ENCODE measurements at regions not wholly inside any gene's neighbourhood (a gene's known extent, or its start where the extent isn't known, plus 50 kb on each side); places are given as distances from the start of the nearest gene placed in this dataset.

DNA sequence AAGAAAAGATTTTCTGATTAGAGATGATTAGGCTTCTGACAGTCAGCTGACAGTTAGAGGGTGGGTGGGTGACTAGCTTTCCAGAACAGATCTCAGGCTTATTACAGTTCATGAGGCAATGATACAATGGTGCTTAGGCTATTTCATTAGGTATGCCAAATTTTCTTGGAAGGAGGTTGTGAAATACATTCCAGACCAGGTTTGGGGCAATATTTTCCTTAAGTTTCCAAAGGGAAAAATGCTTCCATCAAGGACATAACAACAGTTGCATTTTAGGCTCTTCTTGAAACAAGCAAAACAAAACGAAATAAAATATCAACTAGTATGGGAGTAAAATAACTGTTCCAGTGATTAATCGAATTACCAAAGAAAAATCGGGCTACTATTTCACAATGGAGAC lies 59.3 kb upstream of the CNTN1 start:
- no peak overlapping the region for H3K4me2 ChIP-seq (ENCODE audit: insufficient read depth, insufficient read length, low read length)
- H4K5ac ChIP-seq (ENCODE audit: insufficient read length, low read depth, low read length), result no peak overlapping the region
- Mint-ChIP-seq H3K27ac (no peak overlapping the region), H3K9me3 (no peaks in the 10 kb centered on the region; a peak in 1 of 5 replicates), H3K4me3 (no peak overlapping the region), H3K27me3 (ENCODE audit: low read depth) (no peaks in the 10 kb centered on the region), H3K4me1 (no peaks in the 10 kb centered on the region), H3K36me3 (ENCODE audit: insufficient read depth in 1 of 3, low read depth in 3 of 3) (no peaks in the 10 kb centered on the region)
- no peak overlapping the region for H2BK20ac ChIP-seq (ENCODE audit: low read depth, low read length, poor library complexity, severe bottlenecking)
- WGBS (ENCODE audit: extremely low coverage, insufficient read length, low lambda C conversion rate), result no CpG with 5 or more reads among the region's 3 CpGs
- H3K18ac ChIP-seq (ENCODE audit: insufficient read length, low read depth, low read length), result no peak overlapping the region
- no peak overlapping the region for H2BK12ac ChIP-seq (ENCODE audit: insufficient read length, low read depth, low read length)
- H3K79me1 ChIP-seq (ENCODE audit: insufficient read depth, low read depth, low read length, poor library complexity, severe bottlenecking), result no peaks in the 10 kb centered on the region
- H4K91ac ChIP-seq (ENCODE audit: insufficient read length, low read depth, low read length), result no peak overlapping the region
- H3K14ac ChIP-seq (ENCODE audit: insufficient read depth, low read length), result no peak overlapping the region
- H2BK120ac ChIP-seq (ENCODE audit: low read depth, low read length, poor library complexity, severe bottlenecking), result no peak overlapping the region
- no peak for DNase-seq
- H3K4me1 ChIP-seq (ENCODE audit: insufficient read depth, low read length), result no peaks in the 10 kb centered on the region
- TF ChIP-seq, protein P1, sequence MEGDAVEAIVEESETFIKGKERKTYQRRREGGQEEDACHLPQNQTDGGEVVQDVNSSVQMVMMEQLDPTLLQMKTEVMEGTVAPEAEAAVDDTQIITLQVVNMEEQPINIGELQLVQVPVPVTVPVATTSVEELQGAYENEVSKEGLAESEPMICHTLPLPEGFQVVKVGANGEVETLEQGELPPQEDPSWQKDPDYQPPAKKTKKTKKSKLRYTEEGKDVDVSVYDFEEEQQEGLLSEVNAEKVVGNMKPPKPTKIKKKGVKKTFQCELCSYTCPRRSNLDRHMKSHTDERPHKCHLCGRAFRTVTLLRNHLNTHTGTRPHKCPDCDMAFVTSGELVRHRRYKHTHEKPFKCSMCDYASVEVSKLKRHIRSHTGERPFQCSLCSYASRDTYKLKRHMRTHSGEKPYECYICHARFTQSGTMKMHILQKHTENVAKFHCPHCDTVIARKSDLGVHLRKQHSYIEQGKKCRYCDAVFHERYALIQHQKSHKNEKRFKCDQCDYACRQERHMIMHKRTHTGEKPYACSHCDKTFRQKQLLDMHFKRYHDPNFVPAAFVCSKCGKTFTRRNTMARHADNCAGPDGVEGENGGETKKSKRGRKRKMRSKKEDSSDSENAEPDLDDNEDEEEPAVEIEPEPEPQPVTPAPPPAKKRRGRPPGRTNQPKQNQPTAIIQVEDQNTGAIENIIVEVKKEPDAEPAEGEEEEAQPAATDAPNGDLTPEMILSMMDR (conservative IDR thresholded peaks at IDR 0.05), result no peak
- no peak overlapping the region for H3K23ac ChIP-seq (ENCODE audit: insufficient read length, low read depth, low read length)
- no peaks in the 10 kb centered on the region for H3K9me3 ChIP-seq (ENCODE audit: control insufficient read depth, low read depth, low read length)
- H3K9ac ChIP-seq (ENCODE audit: extremely low read depth, insufficient read length, low read length), result no peak overlapping the region
- no peak overlapping the region for H3K27ac ChIP-seq (ENCODE audit: insufficient read length, low read depth, low read length)
- no peak overlapping the region for H3T11ph ChIP-seq (ENCODE audit: low read length)
- no peaks in the 10 kb centered on the region for H3K23me2 ChIP-seq (ENCODE audit: insufficient read length, low read depth, low read length, poor library complexity, severe bottlenecking)
- no peaks in the 10 kb centered on the region for H3K79me2 ChIP-seq (ENCODE audit: insufficient read depth, low read length)
- no peak overlapping the region for H2BK15ac ChIP-seq (ENCODE audit: low read depth, low read length)
- no peak overlapping the region for H2AK5ac ChIP-seq (ENCODE audit: insufficient read length, low read length)
- H2AFZ ChIP-seq (ENCODE audit: low read length), result no peak overlapping the region
- H3K27me3 ChIP-seq (ENCODE audit: insufficient read depth, low read length), result no peaks in the 10 kb centered on the region
- H2BK5ac ChIP-seq (ENCODE audit: insufficient read length, low read length), result no peak overlapping the region
- H4K8ac ChIP-seq (replicated peaks; ENCODE audit: insufficient read length, low read depth, low read length), result no peak overlapping the region
- no peak overlapping the region for H3K4ac ChIP-seq (ENCODE audit: low read depth, low read length)
- no peaks in the 10 kb centered on the region for H4K20me1 ChIP-seq (ENCODE audit: control insufficient read depth, insufficient read depth, insufficient read length)
- H3K56ac ChIP-seq (ENCODE audit: insufficient read length, low read depth, low read length), result no peak overlapping the region

All from H9 (cell line).